ENCODE measurements at regions not wholly inside any gene's neighbourhood (a gene's known extent, or its start where the extent isn't known, plus 50 kb on each side); places are given as distances from the start of the nearest gene placed in this dataset.

DNA sequence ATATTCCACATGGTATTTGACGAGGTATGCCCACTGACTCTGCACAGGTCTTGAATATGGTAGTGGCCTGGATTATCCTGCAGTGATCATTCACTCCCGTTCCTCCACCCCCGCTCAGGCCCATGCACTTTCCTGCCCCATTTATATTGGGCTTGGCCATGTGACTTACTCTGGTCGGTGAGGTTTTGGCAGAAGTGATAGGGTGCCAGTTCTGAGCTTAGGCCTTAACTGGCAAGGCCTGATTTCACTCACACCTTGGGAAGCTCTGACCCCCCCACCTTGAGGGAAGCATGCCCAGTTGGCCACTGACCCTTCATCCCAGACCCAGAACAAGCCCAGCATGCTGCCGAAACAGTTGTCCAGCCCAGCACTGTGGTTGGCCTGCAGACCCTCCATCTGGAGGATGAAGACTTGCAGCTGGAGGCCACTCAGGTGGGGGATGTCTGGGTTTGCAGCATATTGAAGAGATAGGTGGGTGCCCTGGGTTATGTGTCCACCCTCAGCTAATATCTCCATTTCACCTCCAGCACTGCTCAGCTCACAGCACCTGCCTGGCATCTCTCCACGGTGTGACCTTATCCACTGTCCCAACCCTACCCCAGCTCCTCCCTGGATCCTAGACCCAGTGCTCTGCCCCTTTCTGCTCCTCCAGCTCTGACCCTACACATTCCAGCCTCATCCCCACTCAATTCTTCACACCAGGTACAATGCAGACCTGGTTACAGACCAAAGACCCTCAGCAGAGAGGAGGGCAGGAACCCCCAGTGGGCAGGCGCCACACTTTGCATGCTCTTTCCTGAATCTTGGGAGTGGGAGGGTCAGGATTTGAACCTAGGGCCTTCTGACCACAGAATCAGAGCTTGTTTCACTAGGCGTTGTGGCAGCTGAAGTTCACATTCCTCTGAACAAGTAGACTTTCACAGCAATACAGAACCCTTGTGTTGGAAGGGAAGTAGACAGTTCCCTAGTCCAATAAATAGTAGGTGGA lies 138.1 kb upstream of the CHST15 start:
- Mint-ChIP-seq H3K9me3 (peaks cover 39% of the 10 kb centered on the region), H3K4me3 (no peak overlapping the region), H3K27me3 (ENCODE audit: insufficient read depth) (no peaks in the 10 kb centered on the region), H3K27ac (no peak overlapping the region), H3K36me3 (ENCODE audit: low read depth) (no peaks in the 10 kb centered on the region), H3K4me1 (no peaks in the 10 kb centered on the region)
- no peak overlapping the region for H3K4me3 ChIP-seq (ENCODE audit: low read length)
- TF ChIP-seq, protein P1, sequence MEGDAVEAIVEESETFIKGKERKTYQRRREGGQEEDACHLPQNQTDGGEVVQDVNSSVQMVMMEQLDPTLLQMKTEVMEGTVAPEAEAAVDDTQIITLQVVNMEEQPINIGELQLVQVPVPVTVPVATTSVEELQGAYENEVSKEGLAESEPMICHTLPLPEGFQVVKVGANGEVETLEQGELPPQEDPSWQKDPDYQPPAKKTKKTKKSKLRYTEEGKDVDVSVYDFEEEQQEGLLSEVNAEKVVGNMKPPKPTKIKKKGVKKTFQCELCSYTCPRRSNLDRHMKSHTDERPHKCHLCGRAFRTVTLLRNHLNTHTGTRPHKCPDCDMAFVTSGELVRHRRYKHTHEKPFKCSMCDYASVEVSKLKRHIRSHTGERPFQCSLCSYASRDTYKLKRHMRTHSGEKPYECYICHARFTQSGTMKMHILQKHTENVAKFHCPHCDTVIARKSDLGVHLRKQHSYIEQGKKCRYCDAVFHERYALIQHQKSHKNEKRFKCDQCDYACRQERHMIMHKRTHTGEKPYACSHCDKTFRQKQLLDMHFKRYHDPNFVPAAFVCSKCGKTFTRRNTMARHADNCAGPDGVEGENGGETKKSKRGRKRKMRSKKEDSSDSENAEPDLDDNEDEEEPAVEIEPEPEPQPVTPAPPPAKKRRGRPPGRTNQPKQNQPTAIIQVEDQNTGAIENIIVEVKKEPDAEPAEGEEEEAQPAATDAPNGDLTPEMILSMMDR (conservative IDR thresholded peaks at IDR 0.05), result no peak
- no peak overlapping the region for H3K9ac ChIP-seq (ENCODE audit: extremely low read depth, low read length, poor library complexity, severe bottlenecking)
- no peaks in the 10 kb centered on the region for H3K36me3 ChIP-seq (ENCODE audit: control insufficient read depth, insufficient read depth, low read length)
- H3K9me3 ChIP-seq (ENCODE audit: control insufficient read depth, low read length), result peaks cover 31% of the 10 kb centered on the region
- no peak for DNase-seq
- H3K4me1 ChIP-seq (ENCODE audit: control insufficient read depth, insufficient read depth, low read length), result no peaks in the 10 kb centered on the region
- no peaks in the 10 kb centered on the region for H3K27me3 ChIP-seq (ENCODE audit: control insufficient read depth, insufficient read depth, low read length, poor library complexity, severe bottlenecking)
- no peak overlapping the region for H3K27ac ChIP-seq (ENCODE audit: low read depth, low read length)
- WGBS, 2 experiments (ENCODE audit: insufficient coverage in 1 of 2, insufficient read length in 1 of 2), result 85 to 91% methylated on average over 7 to 8 of the region's 8 CpGs

DNA sequence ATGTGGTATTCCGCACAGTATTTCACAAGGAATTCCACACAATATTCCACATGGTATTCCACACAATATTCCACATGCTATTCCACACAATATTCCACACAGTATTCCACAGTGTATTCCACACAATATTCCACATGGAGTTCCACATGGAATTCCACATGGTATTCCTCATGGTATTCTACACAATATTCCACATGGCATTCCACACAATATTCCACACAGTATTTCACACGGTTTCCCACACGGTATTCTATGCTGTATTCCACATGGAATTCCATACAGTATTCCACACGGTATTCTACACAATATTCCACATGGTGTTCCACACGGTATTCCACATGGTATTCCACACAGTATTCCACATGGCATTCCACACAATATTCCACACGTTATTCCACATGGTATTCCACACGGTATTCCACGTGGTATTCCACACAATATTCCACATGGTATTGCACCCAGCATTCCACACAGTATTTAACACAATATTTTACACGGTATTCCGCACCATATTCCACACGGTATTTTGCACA lies 137.3 kb upstream of the CHST15 start:
- H3K27me3 ChIP-seq (ENCODE audit: control insufficient read depth, insufficient read depth, low read length, poor library complexity, severe bottlenecking), result no peaks in the 10 kb centered on the region
- Mint-ChIP-seq H3K4me3 (no peak overlapping the region), H3K36me3 (ENCODE audit: low read depth) (no peaks in the 10 kb centered on the region), H3K27ac (no peak overlapping the region), H3K4me1 (no peaks in the 10 kb centered on the region), H3K9me3 (peaks cover 39% of the 10 kb centered on the region), H3K27me3 (ENCODE audit: insufficient read depth) (no peaks in the 10 kb centered on the region)
- H3K4me3 ChIP-seq (ENCODE audit: low read length), result no peak overlapping the region
- H3K4me1 ChIP-seq (ENCODE audit: control insufficient read depth, insufficient read depth, low read length), result no peaks in the 10 kb centered on the region
- TF ChIP-seq, protein P1 (conservative IDR thresholded peaks at IDR 0.05), result no peak
- H3K9me3 ChIP-seq (ENCODE audit: control insufficient read depth, low read length), result peaks cover 31% of the 10 kb centered on the region
- no peak overlapping the region for H3K27ac ChIP-seq (ENCODE audit: low read depth, low read length)
- WGBS, 2 experiments (ENCODE audit: insufficient coverage in 1 of 2, insufficient read length in 1 of 2), result 88 to 90% methylated on average over 11 of the region's 11 CpGs
- DNase-seq, result no peak
- no peaks in the 10 kb centered on the region for H3K36me3 ChIP-seq (ENCODE audit: control insufficient read depth, insufficient read depth, low read length)
- H3K9ac ChIP-seq (ENCODE audit: extremely low read depth, low read length, poor library complexity, severe bottlenecking), result no peak overlapping the region

DNA sequence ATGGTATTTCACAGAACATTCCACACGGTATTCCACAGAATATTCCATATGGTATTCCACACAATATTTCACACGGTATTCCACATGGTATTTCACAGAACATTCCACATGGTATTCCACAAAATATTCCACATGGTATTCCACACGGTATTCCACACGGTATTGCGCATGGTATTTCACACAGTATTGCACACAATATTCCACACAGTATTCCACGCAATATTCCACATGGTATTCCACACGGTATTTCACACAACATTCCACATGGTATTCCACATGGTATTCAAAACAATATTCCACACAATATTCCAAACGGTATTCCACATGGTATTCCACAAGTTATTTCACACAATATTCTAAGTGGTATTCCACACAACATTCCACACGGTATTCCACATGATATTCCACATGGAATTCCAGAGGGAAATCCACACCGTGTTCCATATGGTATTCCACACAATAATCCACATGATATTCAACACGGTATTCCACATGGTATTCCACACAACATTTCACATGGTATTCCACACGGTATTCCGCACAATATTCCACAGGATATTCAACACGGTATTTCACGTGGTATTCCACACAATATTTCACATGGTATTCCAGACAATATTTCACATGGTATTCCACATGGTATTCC lies 136.7 kb upstream of the CHST15 start:
- H3K4me3 ChIP-seq (ENCODE audit: low read length), result no peak overlapping the region
- Mint-ChIP-seq H3K27me3 (ENCODE audit: insufficient read depth) (no peaks in the 10 kb centered on the region), H3K4me3 (no peak overlapping the region), H3K27ac (no peak overlapping the region), H3K9me3 (peaks cover 39% of the 10 kb centered on the region), H3K4me1 (no peaks in the 10 kb centered on the region), H3K36me3 (ENCODE audit: low read depth) (no peaks in the 10 kb centered on the region)
- no peak overlapping the region for H3K9ac ChIP-seq (ENCODE audit: extremely low read depth, low read length, poor library complexity, severe bottlenecking)
- no peaks in the 10 kb centered on the region for H3K4me1 ChIP-seq (ENCODE audit: control insufficient read depth, insufficient read depth, low read length)
- WGBS, 2 experiments (ENCODE audit: insufficient coverage in 1 of 2, insufficient read length in 1 of 2), result 87% methylated on average over 15 of the region's 15 CpGs
- DNase-seq, result no peak
- peaks cover 31% of the 10 kb centered on the region for H3K9me3 ChIP-seq (ENCODE audit: control insufficient read depth, low read length)
- TF ChIP-seq, protein P1 (conservative IDR thresholded peaks at IDR 0.05), result no peak
- no peak overlapping the region for H3K27ac ChIP-seq (ENCODE audit: low read depth, low read length)
- no peaks in the 10 kb centered on the region for H3K36me3 ChIP-seq (ENCODE audit: control insufficient read depth, insufficient read depth, low read length)
- no peaks in the 10 kb centered on the region for H3K27me3 ChIP-seq (ENCODE audit: control insufficient read depth, insufficient read depth, low read length, poor library complexity, severe bottlenecking)
